Upper lobe of left lung (tissue), 6 donors: ENCODE measurements at regions not wholly inside any gene's neighbourhood (a gene's known extent, or its start where the extent isn't known, plus 50 kb on each side); places are given as distances from the start of the nearest gene placed in this dataset.
"Not testable (repeated sequence)": the region's sequence is repeated elsewhere in the genome, so short reads cannot be mapped to it uniquely, and the experiment has no call there.

ENCODE experiments used
- ATAC-seq, 2 donors: fragments of 200-7000 bp; cut with Tn5 transposase; one replicate each; pipeline ENCODE4 v1.9.1; 2022; ENCODE audit warnings: mild to moderate bottlenecking in 2 of 2, moderate library complexity in 2 of 2; ENCODE audit not compliant: low FRiP score in 2 of 2
- DNase-seq, 2 donors: peaks; one replicate each; pipeline ENCODE4 v3.0.0-alpha.2; 2019 to 2020
- H3K27ac ChIP-seq, 4 donors: fragments of 200-600 bp; sonication (generic); one replicate each; pipeline ENCODE4 v1.5.1; 2016 to 2019
- H3K27me3 ChIP-seq, 4 donors: fragments of 200-600 bp; sonication (generic); one replicate each; pipeline ENCODE4 v1.5.1; 2017 to 2019
- H3K36me3 ChIP-seq, 4 donors: fragments of 200-600 bp; sonication (generic); one replicate each; pipeline ENCODE4 v1.5.1; 2016 to 2019
- H3K4me1 ChIP-seq, 4 donors: fragments of 200-600 bp; sonication (generic); one replicate each; pipeline ENCODE4 v1.5.1; 2018 to 2019
- H3K4me3 ChIP-seq, 4 donors: fragments of 200-600 bp; sonication (generic); one replicate each; pipeline ENCODE4 v1.5.1; 2017 to 2019; ENCODE audit warnings: mild to moderate bottlenecking in 2 of 4, moderate library complexity in 1 of 4
- H3K9me3 ChIP-seq, 4 donors: fragments of 200-600 bp; sonication (generic); one replicate each; pipeline ENCODE4 v1.5.1; 2018 to 2019
- CTCF ChIP-seq, 6 experiments: fragments of 450-650 bp in 4 of 6; fragments of 200-600 bp in 2 of 6; sonication (generic) in 2 of 6; IDR thresholded peaks; one replicate each; pipeline ENCODE4 v1.5.1; 2016 to 2019; ENCODE audit warnings: antibody characterized with exemption in 6 of 6
- EP300 ChIP-seq, 4 donors: sonication (generic); formaldehyde crosslinking; IDR thresholded peaks; one replicate each; pipeline ENCODE4 v1.5.1; 2017; ENCODE audit warnings: antibody characterized with exemption in 4 of 4, control low read depth in 2 of 4
- POLR2A ChIP-seq, 4 donors: fragments of 450-650 bp; IDR thresholded peaks; one replicate each; pipeline ENCODE4 v1.5.1; 2016 to 2017; ENCODE audit warnings: antibody characterized with exemption in 4 of 4, mild to moderate bottlenecking in 2 of 4
- POLR2AphosphoS5 ChIP-seq, 2 donors: sonication (generic); formaldehyde crosslinking; IDR thresholded peaks; one replicate each; pipeline ENCODE4 v1.5.1; 2017; ENCODE audit warnings: antibody characterized with exemption in 2 of 2
- WGBS, 2 donors: methylation state at CpG; one replicate each; pipeline ENCODE4 v1.1.5; 2017 to 2018; 5-methylcytosine and 5-hydroxymethylcytosine counted together
- donor health status: DM: no; HTN: no; CAD: no; lungs with moderate emphysema.
- donor health status: DM: no; HTN: yes; CAD: no; lungs with severe emphysema.

GRCh38 chr5:26329562-26330189, 708.7 kb downstream of the CDH9 start:
- DNase-seq (no peak), ATAC-seq (no peak)
- Histone ChIP-seq H3K27me3 (no peaks in the 10 kb centered on the region), H3K9me3 (no peaks in the 10 kb centered on the region), H3K27ac (no peak overlapping the region), H3K4me1 (no peaks in the 10 kb centered on the region), H3K36me3 (no peaks in the 10 kb centered on the region), H3K4me3 (no peak overlapping the region)
- TF ChIP-seq EP300 (IDR thresholded peaks at IDR 0.05) (no peak), CTCF (IDR thresholded peaks at IDR 0.05) (peak in 2 of 6 experiments; percentile 13 to 14)
- 19 to 22% methylated on average over 4 of the region's 4 CpGs for WGBS, 2 donors

- Histone ChIP-seq H3K9me3 (peaks cover 0 to 4% (median 0%) of the 10 kb centered on the region in 4 donors), H3K36me3 (no peaks in the 10 kb centered on the region), H3K27me3 (no peaks in the 10 kb centered on the region), H3K27ac (no peak overlapping the region), H3K4me3 (no peak overlapping the region), H3K4me1 (no peaks in the 10 kb centered on the region)
- no peak for TF ChIP-seq EP300 (IDR thresholded peaks at IDR 0.05)
- TF ChIP-seq POLR2AphosphoS5 (IDR thresholded peaks at IDR 0.05): no peak
- TF ChIP-seq CTCF (IDR thresholded peaks at IDR 0.05): no peak
- no peak for TF ChIP-seq POLR2A (IDR thresholded peaks at IDR 0.05)
- ATAC-seq: peak; percentile 38 to 61
- 93 to 97% methylated on average over 10 to 17 of the region's 17 CpGs for WGBS, 2 donors
- peak in 1 of 2 donors; percentile 32 for DNase-seq
Observed at GRCh38 chr5:26326153-26326759, 712.1 kb downstream of the CDH9 start.

GRCh38 chr5:26325432-26325831, 713.0 kb downstream of the CDH9 start:
- H3K9me3 ChIP-seq, H3K4me3 ChIP-seq, DNase-seq, H3K36me3 ChIP-seq, ATAC-seq, H3K27me3 ChIP-seq, H3K27ac ChIP-seq, H3K4me1 ChIP-seq: not testable (repeated sequence)
- WGBS, 2 donors: 87 to 89% methylated on average over 11 of the region's 11 CpGs

- DNase-seq: peak in 1 of 2 donors; percentile 69
- 97% methylated on average over 17 to 40 of the region's 41 CpGs for WGBS, 2 donors
- ATAC-seq: not testable (repeated sequence)
Observed at GRCh38 chr5:26324273-26324895, 714.0 kb downstream of the CDH9 start.

GRCh38 chr5:26323794-26324193, 714.6 kb downstream of the CDH9 start:
- DNase-seq: peak in 1 of 2 donors; percentile 51
- TF ChIP-seq CTCF (IDR thresholded peaks at IDR 0.05) (no peak), POLR2AphosphoS5 (IDR thresholded peaks at IDR 0.05) (no peak), EP300 (IDR thresholded peaks at IDR 0.05) (no peak), POLR2A (IDR thresholded peaks at IDR 0.05) (no peak)
- 92 to 95% methylated on average over 8 to 13 of the region's 13 CpGs for WGBS, 2 donors
- ATAC-seq: no peak
- Histone ChIP-seq H3K4me3 (no peak overlapping the region), H3K27ac (no peak overlapping the region), H3K9me3 (peaks cover 0 to 4% (median 0%) of the 10 kb centered on the region in 4 donors), H3K27me3 (no peaks in the 10 kb centered on the region), H3K36me3 (no peaks in the 10 kb centered on the region), H3K4me1 (no peaks in the 10 kb centered on the region)

More at GRCh38 chr5:26324273-26324895, 714.0 kb downstream of the CDH9 start:
- H3K4me1 ChIP-seq, H3K9me3 ChIP-seq, H3K27me3 ChIP-seq, H3K36me3 ChIP-seq, H3K27ac ChIP-seq, H3K4me3 ChIP-seq: not testable (repeated sequence)
